ENCODE measurements at regions not wholly inside any gene's neighbourhood (a gene's known extent, or its start where the extent isn't known, plus 50 kb on each side); places are given as distances from the start of the nearest gene placed in this dataset.

- no peak for DNase-seq (ENCODE audit: low read depth)
- TF ChIP-seq CTCF (IDR thresholded peaks at IDR 0.05; ENCODE audit: control insufficient read depth, insufficient read depth, low read depth, low read length, missing control alignments), result no peak
These were observed 172.1 kb downstream of the POLR2M start for GRCh38 chr15:57878573-57878972.

GRCh38 chr15:57881361-57881760 is 174.8 kb downstream of the POLR2M start:
- DNase-seq (ENCODE audit: low read depth), result no peak
- no peak overlapping the region for H3K4me3 ChIP-seq (ENCODE audit: control insufficient read depth, low read depth, low read length)
- TF ChIP-seq CTCF (IDR thresholded peaks at IDR 0.05; ENCODE audit: control insufficient read depth, insufficient read depth, low read depth, low read length, missing control alignments), result no peak

More at GRCh38 chr15:57878573-57878972, 172.1 kb downstream of the POLR2M start:
- H3K4me3 ChIP-seq (ENCODE audit: control insufficient read depth, low read depth, low read length), result no peak overlapping the region

- H3K4me3 ChIP-seq (ENCODE audit: control insufficient read depth, low read depth, low read length), result no peak overlapping the region
- no peak for TF ChIP-seq CTCF (IDR thresholded peaks at IDR 0.05; ENCODE audit: control insufficient read depth, insufficient read depth, low read depth, low read length, missing control alignments)
- DNase-seq (ENCODE audit: low read depth), result no peak
These were observed 175.5 kb downstream of the POLR2M start for GRCh38 chr15:57881972-57882371.

GRCh38 chr15:57883701-57884100 is 177.2 kb downstream of the POLR2M start:
- no peak overlapping the region for H3K4me3 ChIP-seq (ENCODE audit: control insufficient read depth, low read depth, low read length)
- DNase-seq (ENCODE audit: low read depth), result no peak
- no peak for TF ChIP-seq CTCF (IDR thresholded peaks at IDR 0.05; ENCODE audit: control insufficient read depth, insufficient read depth, low read depth, low read length, missing control alignments)

- no peak overlapping the region for H3K4me3 ChIP-seq (ENCODE audit: control insufficient read depth, low read depth, low read length)
- TF ChIP-seq CTCF (IDR thresholded peaks at IDR 0.05; ENCODE audit: control insufficient read depth, insufficient read depth, low read depth, low read length, missing control alignments), result no peak
- no peak for DNase-seq (ENCODE audit: low read depth)
These were observed 178.4 kb downstream of the POLR2M start for GRCh38 chr15:57884936-57885335.

GRCh38 chr15:57885435-57885834 is 178.9 kb downstream of the POLR2M start:
- no peak overlapping the region for H3K4me3 ChIP-seq (ENCODE audit: control insufficient read depth, low read depth, low read length)
- no peak for TF ChIP-seq CTCF (IDR thresholded peaks at IDR 0.05; ENCODE audit: control insufficient read depth, insufficient read depth, low read depth, low read length, missing control alignments)
- no peak for DNase-seq (ENCODE audit: low read depth)

GRCh38 chr15:57887825-57888224 is 177.7 kb downstream of the ALDH1A2 start:
- H3K4me3 ChIP-seq (ENCODE audit: control insufficient read depth, low read depth, low read length), result no peak overlapping the region
- no peak for TF ChIP-seq CTCF (IDR thresholded peaks at IDR 0.05; ENCODE audit: control insufficient read depth, insufficient read depth, low read depth, low read length, missing control alignments)
- no peak for DNase-seq (ENCODE audit: low read depth)
